ENCODE measurements at regions not wholly inside any gene's neighbourhood (a gene's known extent, or its start where the extent isn't known, plus 50 kb on each side); places are given as distances from the start of the nearest gene placed in this dataset.

DNA sequence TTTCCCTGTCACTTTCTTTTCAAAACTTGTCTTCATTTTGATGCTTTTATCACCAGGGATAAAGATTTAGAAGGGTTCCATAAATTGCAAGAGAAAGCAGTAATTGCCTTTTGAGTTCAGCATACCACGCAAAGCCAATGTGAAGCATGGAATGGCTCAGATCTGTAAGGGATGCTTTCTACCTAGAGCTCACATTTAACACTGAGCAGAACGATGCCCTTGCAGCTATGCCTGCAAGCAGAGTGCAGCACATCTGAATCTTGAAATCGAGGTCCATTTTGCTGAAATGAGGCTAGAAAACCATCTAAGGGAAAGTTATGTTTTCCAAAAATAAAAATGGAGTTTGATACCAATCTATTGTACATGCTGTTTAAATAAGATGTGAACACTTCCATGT, 171.2 kb upstream of the CELF2 start:
- CTCF ChIA-PET: no interaction called here
- Mint-ChIP-seq H3K4me1 (ENCODE audit: low read depth, unreplicated experiment) (no peaks in the 10 kb centered on the region), H3K4me3 (ENCODE audit: unreplicated experiment) (no peak overlapping the region), H3K9me3 (ENCODE audit: unreplicated experiment) (no peaks in the 10 kb centered on the region), H3K27me3 (ENCODE audit: insufficient read depth, unreplicated experiment) (peaks cover 12% of the 10 kb centered on the region), H3K36me3 (ENCODE audit: insufficient read depth, unreplicated experiment) (no peaks in the 10 kb centered on the region), H3K27ac (ENCODE audit: unreplicated experiment) (no peak overlapping the region)
- POLR2A ChIA-PET: no interaction called here
- Histone ChIP-seq H3K4me3 (ENCODE audit: low read depth, low read length) (no peak overlapping the region), H3K36me3 (ENCODE audit: control insufficient read depth, insufficient read depth, low read length) (no peaks in the 10 kb centered on the region), H3K27me3 (replicated peaks; ENCODE audit: control insufficient read depth, insufficient read depth, low read length) (no peaks in the 10 kb centered on the region), H3K4me1 (no peaks in the 10 kb centered on the region), H3K9me3 (peaks cover 5% of the 10 kb centered on the region; the same call in 1 of the 2 replicates)
- no peak for TF ChIP-seq CTCF (IDR thresholded peaks at IDR 0.05; ENCODE audit: insufficient read depth in 1 of 2, low read depth in 1 of 2, low read length in 1 of 2, severe bottlenecking in 1 of 2, unreplicated experiment in 1 of 2)
- intact Hi-C loops (cut with micrococcal nuclease; ENCODE audit: unreplicated experiment): no loop called here
- DNase-seq: no peak
- BruUV-seq (replicated peaks): no TSS peak

GRCh38 chr10:10847387-10847786, 170.3 kb upstream of the CELF2 start:
- Mint-ChIP-seq H3K36me3 (ENCODE audit: insufficient read depth, unreplicated experiment) (no peaks in the 10 kb centered on the region), H3K4me1 (ENCODE audit: low read depth, unreplicated experiment) (no peaks in the 10 kb centered on the region), H3K27ac (ENCODE audit: unreplicated experiment) (no peak overlapping the region), H3K4me3 (ENCODE audit: unreplicated experiment) (no peak overlapping the region), H3K27me3 (ENCODE audit: insufficient read depth, unreplicated experiment) (peaks cover 16% of the 10 kb centered on the region), H3K9me3 (ENCODE audit: unreplicated experiment) (no peaks in the 10 kb centered on the region)
- Histone ChIP-seq H3K4me1 (no peaks in the 10 kb centered on the region), H3K27me3 (replicated peaks; ENCODE audit: control insufficient read depth, insufficient read depth, low read length) (no peaks in the 10 kb centered on the region), H3K4me3 (ENCODE audit: low read depth, low read length) (no peak overlapping the region), H3K36me3 (ENCODE audit: control insufficient read depth, insufficient read depth, low read length) (no peaks in the 10 kb centered on the region), H3K9me3 (peaks cover 1% of the 10 kb centered on the region; the same call in 1 of the 2 replicates)
- intact Hi-C loops (cut with micrococcal nuclease; ENCODE audit: unreplicated experiment): no loop called here
- TF ChIP-seq CTCF (IDR thresholded peaks at IDR 0.05; ENCODE audit: insufficient read depth in 1 of 2, low read depth in 1 of 2, low read length in 1 of 2, severe bottlenecking in 1 of 2, unreplicated experiment in 1 of 2): no peak
- no TSS peak for BruUV-seq (replicated peaks)
- CTCF ChIA-PET: no interaction called here
- POLR2A ChIA-PET: no interaction called here
- DNase-seq: no peak

- no TSS peak for BruUV-seq (replicated peaks)
- DNase-seq: no peak
- no peaks in the 10 kb centered on the region for H3K4me1 Mint-ChIP-seq (ENCODE audit: low read depth, unreplicated experiment)
- H3K36me3 Mint-ChIP-seq (ENCODE audit: insufficient read depth, unreplicated experiment): no peaks in the 10 kb centered on the region
- CTCF ChIA-PET: interaction anchor here (0.6 kb wide), 1 partner anchor 31 kb away, joined by 3 read pairs; no protein-coding TSS in a partner anchor
- POLR2A ChIA-PET: no interaction called here
- peaks cover 16% of the 10 kb centered on the region for H3K27me3 Mint-ChIP-seq (ENCODE audit: insufficient read depth, unreplicated experiment)
- no peaks in the 10 kb centered on the region for H3K9me3 Mint-ChIP-seq (ENCODE audit: unreplicated experiment)
- no peak overlapping the region for H3K4me3 Mint-ChIP-seq (ENCODE audit: unreplicated experiment)
- no peak for TF ChIP-seq CTCF (IDR thresholded peaks at IDR 0.05; ENCODE audit: insufficient read depth in 1 of 2, low read depth in 1 of 2, low read length in 1 of 2, severe bottlenecking in 1 of 2, unreplicated experiment in 1 of 2)
- intact Hi-C loops (cut with micrococcal nuclease; ENCODE audit: unreplicated experiment): no loop called here
- no peak overlapping the region for H3K27ac Mint-ChIP-seq (ENCODE audit: unreplicated experiment)
- no peaks in the 10 kb centered on the region for H3K27me3 ChIP-seq (replicated peaks; ENCODE audit: control insufficient read depth, insufficient read depth, low read length)
- no peaks in the 10 kb centered on the region for H3K4me1 ChIP-seq
- H3K4me3 ChIP-seq (ENCODE audit: low read depth, low read length): no peak overlapping the region
- H3K36me3 ChIP-seq (ENCODE audit: control insufficient read depth, insufficient read depth, low read length): no peaks in the 10 kb centered on the region
- no peaks in the 10 kb centered on the region for H3K9me3 ChIP-seq
These were observed 169.1 kb upstream of the CELF2 start for GRCh38 chr10:10848488-10849111.
